ENCODE measurements at regions not wholly inside any gene's neighbourhood (a gene's known extent, or its start where the extent isn't known, plus 50 kb on each side); places are given as distances from the start of the nearest gene placed in this dataset.

- no peak for TF ChIP-seq CTCF (IDR thresholded peaks at IDR 0.05; ENCODE audit: insufficient read depth, low read depth, low read length, missing control alignments)
- DNase-seq (ENCODE audit: low read depth) = no peak
- no peak overlapping the region for H3K4me3 ChIP-seq (ENCODE audit: low read depth, low read length)
These were observed 205.9 kb upstream of the MSX2 start for GRCh38 chr5:174518512-174518911.

DNA sequence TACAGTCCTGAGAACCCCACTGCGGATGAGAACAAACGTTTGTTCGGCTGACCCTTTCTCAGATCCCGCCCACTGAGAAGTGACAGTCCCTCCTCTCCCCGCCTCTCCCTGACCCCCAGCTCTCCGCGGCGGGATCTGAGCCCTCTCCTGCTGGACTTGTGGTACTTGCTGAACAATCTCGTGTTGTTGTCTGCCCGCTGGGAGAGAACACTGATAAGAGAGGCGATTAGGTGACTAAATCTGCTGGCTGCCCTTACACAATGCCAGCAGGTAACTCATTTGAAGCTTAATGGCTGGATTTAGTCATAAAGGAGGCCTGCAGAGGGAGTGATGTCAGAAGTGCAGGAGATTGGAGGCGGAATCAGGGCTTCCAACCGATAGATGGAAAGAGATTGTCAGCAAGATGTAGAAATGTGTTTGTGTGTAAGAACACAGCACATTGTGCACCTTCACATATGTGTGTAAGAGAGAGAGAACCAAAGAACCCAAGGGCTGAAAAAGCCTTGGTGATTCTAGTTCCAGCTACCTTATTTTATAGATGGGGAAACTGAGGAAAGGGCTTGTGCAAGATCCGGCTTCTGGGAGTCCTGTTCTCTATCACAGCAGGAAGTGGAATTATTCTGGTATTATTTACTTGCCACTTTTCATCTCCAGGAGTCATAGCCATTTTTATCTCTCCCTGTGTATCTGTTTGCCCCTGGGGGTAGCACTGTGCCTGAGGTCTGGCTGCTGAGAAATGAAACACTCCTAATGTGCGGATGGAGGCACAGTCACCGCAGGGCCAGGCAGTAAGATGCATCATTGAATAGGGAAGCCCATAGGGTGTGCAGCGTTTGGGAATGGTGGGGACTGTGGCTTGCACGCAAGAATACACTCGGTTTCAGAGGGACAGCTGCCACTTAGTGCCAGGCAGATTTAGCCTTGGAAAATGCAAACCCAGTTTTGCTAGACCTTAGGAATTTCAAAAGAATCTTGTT lies 203.7 kb upstream of the MSX2 start:
- no peak for TF ChIP-seq CTCF (IDR thresholded peaks at IDR 0.05; ENCODE audit: insufficient read depth, low read depth, low read length, missing control alignments)
- no peak for DNase-seq (ENCODE audit: low read depth)
- no peak overlapping the region for H3K4me3 ChIP-seq (ENCODE audit: low read depth, low read length)

DNA sequence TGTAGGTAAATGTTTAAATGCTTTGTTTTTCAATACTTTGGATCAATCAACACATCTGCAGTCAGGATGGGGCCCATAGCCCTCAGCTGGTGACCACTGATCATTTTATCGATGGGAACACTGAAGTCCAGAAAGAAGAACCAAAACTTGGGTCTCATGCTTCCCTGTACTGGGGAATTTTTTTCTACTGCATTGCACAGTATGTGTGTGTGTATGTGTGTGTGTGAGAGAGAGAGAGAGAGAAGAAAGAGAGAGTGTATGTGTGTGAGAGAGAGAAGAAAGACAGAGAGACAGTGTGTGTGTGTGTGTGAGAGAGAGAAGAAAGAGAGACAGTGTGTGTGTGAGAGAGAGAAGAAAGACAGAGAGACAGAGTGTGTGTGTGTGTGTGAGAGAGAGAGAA lies 202.9 kb upstream of the MSX2 start:
- no peak for DNase-seq (ENCODE audit: low read depth)
- TF ChIP-seq CTCF (IDR thresholded peaks at IDR 0.05; ENCODE audit: insufficient read depth, low read depth, low read length, missing control alignments) = no peak
- H3K4me3 ChIP-seq (ENCODE audit: low read depth, low read length) = no peak overlapping the region

- DNase-seq (ENCODE audit: low read depth) = no peak
- no peak for TF ChIP-seq CTCF (IDR thresholded peaks at IDR 0.05; ENCODE audit: insufficient read depth, low read depth, low read length, missing control alignments)
- H3K4me3 ChIP-seq (ENCODE audit: low read depth, low read length) = no peak overlapping the region
These were observed 201.7 kb upstream of the MSX2 start for GRCh38 chr5:174522480-174523260.

DNA sequence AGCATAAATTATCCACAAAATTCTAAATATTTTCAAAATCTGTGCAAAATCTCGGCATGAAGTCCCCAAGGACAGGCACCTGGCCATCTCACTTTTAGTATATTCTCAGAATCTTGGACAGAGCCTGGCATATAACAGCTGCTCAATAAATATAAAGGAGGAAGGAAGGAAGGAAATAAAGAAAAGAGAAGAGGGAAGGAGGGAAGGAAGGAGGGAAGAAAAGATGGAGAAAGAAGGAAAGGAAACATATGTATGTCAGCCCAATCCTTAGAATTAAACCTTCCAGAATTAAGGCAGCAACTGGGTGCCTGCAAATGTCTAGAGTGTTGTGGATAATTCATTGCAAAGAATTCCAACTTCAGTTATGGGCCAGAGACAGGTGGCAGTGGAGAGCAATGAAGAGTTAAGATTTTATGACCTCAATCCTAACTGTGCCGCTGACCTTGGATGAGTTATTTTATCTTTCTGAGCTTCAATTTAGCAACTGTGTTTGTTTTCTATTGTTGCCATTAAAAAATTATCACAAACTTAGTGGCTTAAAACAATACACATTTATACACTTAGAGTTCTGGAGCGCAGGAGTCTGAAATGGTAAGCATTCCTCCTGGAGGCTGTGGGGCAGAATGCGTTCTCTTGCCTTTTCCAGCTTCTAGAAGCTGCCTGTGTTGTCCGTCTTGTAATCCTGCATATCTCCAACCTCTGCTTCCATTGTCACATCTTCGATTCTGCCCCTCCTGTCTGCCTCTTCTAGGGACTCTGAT lies 200.9 kb upstream of the MSX2 start:
- no peak for TF ChIP-seq CTCF (IDR thresholded peaks at IDR 0.05; ENCODE audit: insufficient read depth, low read depth, low read length, missing control alignments)
- H3K4me3 ChIP-seq (ENCODE audit: low read depth, low read length) = no peak overlapping the region
- no peak for DNase-seq (ENCODE audit: low read depth)

DNA sequence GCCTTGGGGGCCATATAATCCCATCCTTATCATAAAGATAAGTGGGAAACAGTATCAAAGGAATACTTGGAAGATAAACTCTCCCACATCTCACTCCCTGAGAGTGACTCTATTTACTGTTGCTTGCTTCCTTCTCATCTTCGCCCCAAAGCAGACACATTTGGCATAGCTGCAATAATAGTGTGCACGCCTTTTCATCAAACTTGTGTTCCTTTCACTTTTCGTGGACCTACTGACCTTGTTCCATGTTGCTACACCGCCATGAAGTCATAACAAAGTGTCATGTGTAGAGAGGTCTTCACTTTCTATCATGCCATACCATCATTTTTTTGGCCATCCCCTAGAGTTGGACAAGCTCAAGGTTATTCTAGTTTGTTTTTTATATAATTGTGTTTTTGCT lies 200.0 kb upstream of the MSX2 start:
- no peak overlapping the region for H3K4me3 ChIP-seq (ENCODE audit: low read depth, low read length)
- TF ChIP-seq CTCF (IDR thresholded peaks at IDR 0.05; ENCODE audit: insufficient read depth, low read depth, low read length, missing control alignments) = no peak
- DNase-seq (ENCODE audit: low read depth) = no peak
